A673 (cell line): ENCODE measurements at regions not wholly inside any gene's neighbourhood (a gene's known extent, or its start where the extent isn't known, plus 50 kb on each side); places are given as distances from the start of the nearest gene placed in this dataset.

Experiments used
- BruUV-seq: library from RNA; stranded (reverse); fragments of 400-500 nt; replicated peaks from 2 replicates; lab custom pipeline; 2021; lab: Mats Ljungman, UMichigan
- CTCF ChIA-PET: fragments of 300-600 bp; sonication (Branson Sonifier 250); formaldehyde crosslinking; loops from one replicate; lab custom pipeline; 2022; ENCODE audit warnings: antibody characterized with exemption; lab: Charles Lee
- POLR2A ChIA-PET: fragments of 300-600 bp; sonication (Branson Sonifier 250); formaldehyde crosslinking; loops from one replicate; lab custom pipeline; 2022; ENCODE audit warnings: antibody characterized with exemption; ENCODE audit not compliant: low non-redundant PET; lab: Charles Lee
- DNase-seq: peaks from one replicate; pipeline ENCODE4 v3.0.0-alpha.2; 2015; ENCODE audit warnings: low spot score
- H3K27ac ChIP-seq: fragments of 200-600 bp; sonication (generic); 2 replicates; pipeline ENCODE4 v1.5.1; 2016; ENCODE audit warnings: mixed run types, low read depth, mild to moderate bottlenecking, mixed read lengths, antibody characterized with exemption, low read length; ENCODE audit not compliant: poor library complexity, severe bottlenecking
- H3K27me3 ChIP-seq: fragments of 200-600 bp; sonication (generic); replicated peaks from 2 replicates; pipeline ENCODE4 v1.6.1; 2017; ENCODE audit warnings: mixed run types, low read depth, mild to moderate bottlenecking, mixed read lengths, antibody characterized with exemption, low read length; ENCODE audit not compliant: insufficient read depth, poor library complexity
- H3K36me3 ChIP-seq: fragments of 200-600 bp; sonication (generic); 2 replicates; pipeline ENCODE4 v1.6.1; 2016; ENCODE audit warnings: mixed run types, mild to moderate bottlenecking, mixed read lengths, antibody characterized with exemption, low read length; ENCODE audit not compliant: insufficient read depth, poor library complexity, severe bottlenecking
- H3K4me1 ChIP-seq: fragments of 200-600 bp; sonication (generic); 2 replicates; pipeline ENCODE4 v1.6.1; 2017; ENCODE audit warnings: mixed run types, mild to moderate bottlenecking, mixed read lengths, antibody characterized with exemption, low read length; ENCODE audit not compliant: insufficient read depth, poor library complexity, severe bottlenecking
- H3K4me3 ChIP-seq: fragments of 200-600 bp; sonication (generic); 2 replicates; pipeline ENCODE4 v1.5.1; 2016; ENCODE audit warnings: low read depth, mixed run types, mild to moderate bottlenecking, mixed read lengths, low read length; ENCODE audit not compliant: poor library complexity, severe bottlenecking
- H3K9me3 ChIP-seq: fragments of 200-600 bp; sonication (generic); 2 replicates; pipeline ENCODE4 v1.6.1; 2016; ENCODE audit warnings: mixed run types, low read depth, mild to moderate bottlenecking, mixed read lengths, antibody characterized with exemption, low read length; ENCODE audit not compliant: poor library complexity, severe bottlenecking
- EZH2 ChIP-seq: fragments of 200-600 bp; sonication (generic); IDR thresholded peaks from 2 replicates; pipeline ENCODE4 v1.6.1; 2017; ENCODE audit warnings: borderline replicate concordance, low read depth, mild to moderate bottlenecking, mixed read lengths, antibody characterized with exemption, low read length; ENCODE audit not compliant: poor library complexity, severe bottlenecking
- intact Hi-C: fragments of 100-400 bp; cut with micrococcal nuclease; formaldehyde crosslinking; loops from one replicate; pipeline ENCODE4 v1.10.0; 2022; ENCODE audit not compliant: unreplicated experiment
- TF ChIP-seq, protein P1 (sequence below): fragments of 300-800, 200-600 bp; sonication (generic); conservative IDR thresholded peaks from 2 replicates; pipeline ENCODE4 v1.5.1; 2017; ENCODE audit warnings: low read depth, mild to moderate bottlenecking, antibody characterized with exemption, low read length, moderate library complexity, mixed read lengths

DNA sequence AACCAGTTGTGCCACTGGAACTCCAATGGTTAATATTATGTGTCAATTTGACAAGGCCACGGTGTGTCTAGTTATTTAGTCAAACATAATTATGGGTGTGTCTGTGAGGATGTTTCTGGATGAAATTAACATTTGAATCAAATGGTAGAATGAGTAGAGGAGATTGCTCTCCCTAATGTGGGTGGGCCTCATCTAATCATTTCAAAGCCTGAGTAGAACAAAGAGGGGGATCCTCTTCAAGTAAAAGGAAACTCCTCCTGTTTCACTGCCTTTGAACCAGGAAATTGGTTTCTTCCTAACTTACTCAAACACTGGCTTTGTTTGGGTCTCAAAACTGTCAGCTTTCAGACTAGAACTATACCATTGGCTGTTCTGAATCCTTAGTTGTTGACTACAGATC is 1692.1 kb downstream of the PCDH19 start:
- H3K27ac ChIP-seq, result no peak overlapping the region
- intact Hi-C loops, result no loop called here
- H3K4me3 ChIP-seq, result no peak overlapping the region
- ChIA-PET POLR2A (no interaction called here), CTCF (no interaction called here)
- H3K9me3 ChIP-seq, result no peaks in the 10 kb centered on the region
- TF ChIP-seq, protein P1, sequence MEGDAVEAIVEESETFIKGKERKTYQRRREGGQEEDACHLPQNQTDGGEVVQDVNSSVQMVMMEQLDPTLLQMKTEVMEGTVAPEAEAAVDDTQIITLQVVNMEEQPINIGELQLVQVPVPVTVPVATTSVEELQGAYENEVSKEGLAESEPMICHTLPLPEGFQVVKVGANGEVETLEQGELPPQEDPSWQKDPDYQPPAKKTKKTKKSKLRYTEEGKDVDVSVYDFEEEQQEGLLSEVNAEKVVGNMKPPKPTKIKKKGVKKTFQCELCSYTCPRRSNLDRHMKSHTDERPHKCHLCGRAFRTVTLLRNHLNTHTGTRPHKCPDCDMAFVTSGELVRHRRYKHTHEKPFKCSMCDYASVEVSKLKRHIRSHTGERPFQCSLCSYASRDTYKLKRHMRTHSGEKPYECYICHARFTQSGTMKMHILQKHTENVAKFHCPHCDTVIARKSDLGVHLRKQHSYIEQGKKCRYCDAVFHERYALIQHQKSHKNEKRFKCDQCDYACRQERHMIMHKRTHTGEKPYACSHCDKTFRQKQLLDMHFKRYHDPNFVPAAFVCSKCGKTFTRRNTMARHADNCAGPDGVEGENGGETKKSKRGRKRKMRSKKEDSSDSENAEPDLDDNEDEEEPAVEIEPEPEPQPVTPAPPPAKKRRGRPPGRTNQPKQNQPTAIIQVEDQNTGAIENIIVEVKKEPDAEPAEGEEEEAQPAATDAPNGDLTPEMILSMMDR, result no peak
- no peak for TF ChIP-seq EZH2
- no peaks in the 10 kb centered on the region for H3K27me3 ChIP-seq
- BruUV-seq, result no TSS peak
- DNase-seq, result no peak
- H3K4me1 ChIP-seq, result no peaks in the 10 kb centered on the region
- H3K36me3 ChIP-seq, result no peaks in the 10 kb centered on the region
